Adrenal gland (tissue), 5 donors: ENCODE measurements at regions not wholly inside any gene's neighbourhood (a gene's known extent, or its start where the extent isn't known, plus 50 kb on each side); places are given as distances from the start of the nearest gene placed in this dataset.

ENCODE experiments used
- CTCF ChIP-seq, 6 experiments: fragments of 450-650 bp in 4 of 6; fragments of 200-600 bp in 2 of 6; sonication (generic) in 1 of 6; IDR thresholded peaks; 1 replicate in 5 of 6; 2 replicates in 1 of 6; pipeline versions ENCODE4 v1.5.1 to v1.8.0; 2016 to 2021; ENCODE audit warnings: antibody characterized with exemption in 6 of 6, mild to moderate bottlenecking in 2 of 6, moderate library complexity in 1 of 6
- POLR2A ChIP-seq, 2 donors: fragments of 450-650 bp; IDR thresholded peaks; one replicate each; pipeline ENCODE4 v1.6.1; 2017; ENCODE audit warnings: antibody characterized with exemption in 2 of 2, mild to moderate bottlenecking in 2 of 2, moderate library complexity in 1 of 2
- donor health status: DM: no; HTN: no; CAD: no.

GRCh38 chr1:95643071-95643470 is 409.1 kb downstream of the RWDD3 start:
- TF ChIP-seq CTCF (IDR thresholded peaks at IDR 0.05) (no peak), POLR2A (IDR thresholded peaks at IDR 0.05) (no peak)
